ENCODE measurements at regions not wholly inside any gene's neighbourhood (a gene's known extent, or its start where the extent isn't known, plus 50 kb on each side); places are given as distances from the start of the nearest gene placed in this dataset.

DNA sequence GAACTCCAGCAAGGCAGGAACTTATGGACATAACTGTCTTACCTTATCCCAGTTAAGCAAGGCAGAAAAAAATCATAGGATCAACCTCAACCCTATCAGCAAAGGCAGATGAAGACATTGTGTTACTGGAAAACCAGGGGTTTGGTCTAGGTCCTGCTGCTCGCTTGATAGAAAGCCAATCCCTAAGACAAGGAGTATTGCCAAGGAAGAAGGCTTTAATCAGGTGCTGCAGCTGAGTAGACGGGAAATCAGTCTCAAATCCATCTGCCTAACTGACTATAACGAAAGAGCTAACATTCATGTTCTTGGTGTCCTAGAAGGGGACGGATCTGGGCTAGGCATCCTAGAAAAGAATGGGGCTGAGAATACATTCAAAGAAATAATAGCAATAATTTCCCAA lies 1158.7 kb upstream of the CNTN5 start (continued):
- no peak for TF ChIP-seq ESRRA (IDR thresholded peaks at IDR 0.05; ENCODE audit: low read length)
- TF ChIP-seq, protein P1, sequence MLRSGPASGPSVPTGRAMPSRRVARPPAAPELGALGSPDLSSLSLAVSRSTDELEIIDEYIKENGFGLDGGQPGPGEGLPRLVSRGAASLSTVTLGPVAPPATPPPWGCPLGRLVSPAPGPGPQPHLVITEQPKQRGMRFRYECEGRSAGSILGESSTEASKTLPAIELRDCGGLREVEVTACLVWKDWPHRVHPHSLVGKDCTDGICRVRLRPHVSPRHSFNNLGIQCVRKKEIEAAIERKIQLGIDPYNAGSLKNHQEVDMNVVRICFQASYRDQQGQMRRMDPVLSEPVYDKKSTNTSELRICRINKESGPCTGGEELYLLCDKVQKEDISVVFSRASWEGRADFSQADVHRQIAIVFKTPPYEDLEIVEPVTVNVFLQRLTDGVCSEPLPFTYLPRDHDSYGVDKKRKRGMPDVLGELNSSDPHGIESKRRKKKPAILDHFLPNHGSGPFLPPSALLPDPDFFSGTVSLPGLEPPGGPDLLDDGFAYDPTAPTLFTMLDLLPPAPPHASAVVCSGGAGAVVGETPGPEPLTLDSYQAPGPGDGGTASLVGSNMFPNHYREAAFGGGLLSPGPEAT (IDR thresholded peaks at IDR 0.05; ENCODE audit: low read depth) = no peak
- no peak for TF ChIP-seq NR2C1 (IDR thresholded peaks at IDR 0.05)
- TF ChIP-seq RFX5 (IDR thresholded peaks at IDR 0.05; ENCODE audit: low read depth, low read length) = no peak

DNA sequence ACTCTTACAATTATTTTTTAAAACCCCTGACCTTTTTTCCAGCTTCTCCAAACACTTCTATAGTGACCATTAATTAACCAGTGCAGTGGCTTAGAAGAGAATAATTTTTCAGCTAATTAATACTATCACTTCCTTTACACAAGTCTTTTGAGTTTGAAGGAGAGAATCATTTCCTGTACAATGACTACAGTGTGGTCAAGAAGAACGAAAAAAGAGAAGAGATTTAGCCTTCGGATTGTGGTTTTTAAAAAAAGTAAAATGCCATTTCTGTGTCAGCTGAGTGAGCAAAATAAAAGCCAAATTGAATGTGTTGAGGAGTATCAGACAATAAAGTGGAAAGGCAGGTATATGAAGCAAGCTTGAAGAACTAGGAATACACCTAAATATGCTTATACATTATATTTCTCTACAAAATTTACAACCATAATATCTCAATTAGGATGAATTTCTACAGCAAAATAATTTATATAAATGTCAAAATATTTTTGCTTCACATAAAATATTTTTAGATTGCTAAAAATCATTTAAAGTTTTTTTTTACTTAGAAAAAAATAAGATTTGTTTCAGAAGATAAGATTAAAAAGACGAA lies 1155.2 kb upstream of the CNTN5 start:
- H2AFZ ChIP-seq (ENCODE audit: control insufficient read depth, low read depth, low read length) = no peak overlapping the region
- no peaks in the 10 kb centered on the region for H3K9me3 ChIP-seq (replicated peaks; ENCODE audit: control insufficient read depth, insufficient read depth, low read length)
- BruUV-seq (replicated peaks) = no TSS peak
- in situ Hi-C loops (cut with MboI) (no loop called here), intact Hi-C loops (cut with micrococcal nuclease; ENCODE audit: unreplicated experiment) (no loop called here)
- ATAC-seq = no peak
- no peak overlapping the region for H3K4me2 ChIP-seq (ENCODE audit: control insufficient read depth, insufficient read depth)
- H3K9ac ChIP-seq (ENCODE audit: control insufficient read depth, insufficient read depth, low read length) = no peak overlapping the region
- RAD21 ChIA-PET (ENCODE audit: unreplicated experiment) = no interaction called here
- POLR2A ChIA-PET = no interaction called here
- H3K27me3 ChIP-seq (replicated peaks in 1 of 2; ENCODE audit: control insufficient read depth in 2 of 2, insufficient read depth in 2 of 2, low read length in 1 of 2) = no peaks in the 10 kb centered on the region
- no peaks in the 10 kb centered on the region for H3K4me1 ChIP-seq (ENCODE audit: control insufficient read depth, insufficient read depth, low read length)
- H3K79me2 ChIP-seq (ENCODE audit: control insufficient read depth, insufficient read depth, low read length) = no peaks in the 10 kb centered on the region
- TF ChIP-seq FOXK2 (IDR thresholded peaks at IDR 0.05) = no peak
- no peak for TF ChIP-seq POLR2A (IDR thresholded peaks at IDR 0.05; ENCODE audit: low read depth, low read length)
- no peak for TF ChIP-seq TARDBP (IDR thresholded peaks at IDR 0.05; ENCODE audit: borderline replicate concordance)
- TF ChIP-seq, protein P2, sequence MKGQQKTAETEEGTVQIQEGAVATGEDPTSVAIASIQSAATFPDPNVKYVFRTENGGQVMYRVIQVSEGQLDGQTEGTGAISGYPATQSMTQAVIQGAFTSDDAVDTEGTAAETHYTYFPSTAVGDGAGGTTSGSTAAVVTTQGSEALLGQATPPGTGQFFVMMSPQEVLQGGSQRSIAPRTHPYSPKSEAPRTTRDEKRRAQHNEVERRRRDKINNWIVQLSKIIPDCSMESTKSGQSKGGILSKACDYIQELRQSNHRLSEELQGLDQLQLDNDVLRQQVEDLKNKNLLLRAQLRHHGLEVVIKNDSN (IDR thresholded peaks at IDR 0.05; ENCODE audit: borderline replicate concordance, extremely low read length, insufficient read depth, low read depth, low read length) = no peak
- no peak for TF ChIP-seq DPF2 (IDR thresholded peaks at IDR 0.05)
- TF ChIP-seq TCF3 (IDR thresholded peaks at IDR 0.05; ENCODE audit: borderline replicate concordance, insufficient read depth, low read depth, low read length) = no peak
- no peak for TF ChIP-seq NR2C1 (IDR thresholded peaks at IDR 0.05)
- no peak for TF ChIP-seq NFIC (IDR thresholded peaks at IDR 0.05; ENCODE audit: low read depth, low read length)
- CTCF ChIA-PET = no interaction called here
- no peaks in the 10 kb centered on the region for H3K36me3 ChIP-seq (ENCODE audit: control insufficient read depth in 2 of 2, insufficient read depth in 2 of 2, low read length in 1 of 2)
- no peak overlapping the region for H3K27ac ChIP-seq (ENCODE audit: control insufficient read depth, insufficient read depth)
- 0% methylated on average over 3 of the region's 3 CpGs for WGBS (ENCODE audit: insufficient coverage, insufficient replicate concordance, low lambda C conversion rate, missing lambda C conversion rate)
- no peak for FAIRE-seq
- no peak overlapping the region for H3K4me3 ChIP-seq
- DNase-seq (ENCODE audit: low read depth, low spot score) = no peak
- SMC1A ChIA-PET (ENCODE audit: uncharacterized antibody, unreplicated experiment) = interaction anchor here (0.5 kb wide), 1 partner anchor 23 kb away, joined by 6 read pairs; no protein-coding TSS in a partner anchor
- no peaks in the 10 kb centered on the region for H4K20me1 ChIP-seq (ENCODE audit: control insufficient read depth, insufficient read depth)

Measured in GM12878 (cell line).